ENCODE measurements at regions not wholly inside any gene's neighbourhood (a gene's known extent, or its start where the extent isn't known, plus 50 kb on each side); places are given as distances from the start of the nearest gene placed in this dataset.

- no peak for TF ChIP-seq CTCF (IDR thresholded peaks at IDR 0.05)
- no peak for TF ChIP-seq POLR2A (IDR thresholded peaks at IDR 0.05)
These were observed 424.2 kb downstream of the KCTD12 start for GRCh38 chr13:76461999-76462398.
